ENCODE measurements at regions not wholly inside any gene's neighbourhood (a gene's known extent, or its start where the extent isn't known, plus 50 kb on each side); places are given as distances from the start of the nearest gene placed in this dataset.
A peak's percentile ranks its signal among the peaks of the same experiment; 100 is the strongest.

GRCh38 chr20:3311623-3312022, 72.6 kb upstream of the SLC4A11 start:
- H3K27me3 ChIP-seq (ENCODE audit: low read depth), result no peaks in the 10 kb centered on the region
- H3K4me3 ChIP-seq, result no peak overlapping the region
- TF ChIP-seq, protein P1, sequence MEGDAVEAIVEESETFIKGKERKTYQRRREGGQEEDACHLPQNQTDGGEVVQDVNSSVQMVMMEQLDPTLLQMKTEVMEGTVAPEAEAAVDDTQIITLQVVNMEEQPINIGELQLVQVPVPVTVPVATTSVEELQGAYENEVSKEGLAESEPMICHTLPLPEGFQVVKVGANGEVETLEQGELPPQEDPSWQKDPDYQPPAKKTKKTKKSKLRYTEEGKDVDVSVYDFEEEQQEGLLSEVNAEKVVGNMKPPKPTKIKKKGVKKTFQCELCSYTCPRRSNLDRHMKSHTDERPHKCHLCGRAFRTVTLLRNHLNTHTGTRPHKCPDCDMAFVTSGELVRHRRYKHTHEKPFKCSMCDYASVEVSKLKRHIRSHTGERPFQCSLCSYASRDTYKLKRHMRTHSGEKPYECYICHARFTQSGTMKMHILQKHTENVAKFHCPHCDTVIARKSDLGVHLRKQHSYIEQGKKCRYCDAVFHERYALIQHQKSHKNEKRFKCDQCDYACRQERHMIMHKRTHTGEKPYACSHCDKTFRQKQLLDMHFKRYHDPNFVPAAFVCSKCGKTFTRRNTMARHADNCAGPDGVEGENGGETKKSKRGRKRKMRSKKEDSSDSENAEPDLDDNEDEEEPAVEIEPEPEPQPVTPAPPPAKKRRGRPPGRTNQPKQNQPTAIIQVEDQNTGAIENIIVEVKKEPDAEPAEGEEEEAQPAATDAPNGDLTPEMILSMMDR (IDR thresholded peaks at IDR 0.05; ENCODE audit: borderline replicate concordance), result no peak
- H3K27ac ChIP-seq (replicated peaks), result peak overlapping the region; percentile 71
- DNase-seq, result peak; percentile 20
- no peaks in the 10 kb centered on the region for H3K9me3 ChIP-seq (replicated peaks)
- intact Hi-C loops (cut with micrococcal nuclease), result no loop called here
- peaks cover 62% of the 10 kb centered on the region for H3K4me1 ChIP-seq
- peaks cover 57% of the 10 kb centered on the region for H3K36me3 ChIP-seq

DNA sequence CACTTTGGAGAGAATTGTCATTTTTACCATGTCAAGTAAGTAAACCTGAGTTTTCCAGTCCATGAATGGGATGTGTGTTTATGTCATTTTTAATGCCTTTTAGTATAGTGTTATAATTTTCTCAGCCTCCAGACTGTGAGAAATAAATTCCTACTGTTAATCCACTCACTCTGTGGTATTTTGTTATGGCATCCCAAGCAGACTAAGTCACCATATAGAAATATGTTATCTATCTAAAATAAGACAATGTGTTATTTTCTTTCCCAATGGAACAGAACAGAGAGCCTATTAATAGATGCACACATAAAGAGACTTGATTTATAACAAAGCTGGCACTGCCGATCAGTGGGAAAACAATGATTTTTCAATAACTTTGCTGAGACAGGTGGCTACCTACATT, 70.2 kb upstream of the SLC4A11 start:
- intact Hi-C loops (cut with micrococcal nuclease), result no loop called here
- Histone ChIP-seq H3K27me3 (ENCODE audit: low read depth) (no peaks in the 10 kb centered on the region), H3K27ac (replicated peaks) (no peak overlapping the region), H3K36me3 (peaks cover 73% of the 10 kb centered on the region), H3K9me3 (replicated peaks) (no peaks in the 10 kb centered on the region), H3K4me3 (no peak overlapping the region), H3K4me1 (peaks cover 40% of the 10 kb centered on the region)
- DNase-seq, result no peak
- TF ChIP-seq, protein P1 (IDR thresholded peaks at IDR 0.05; ENCODE audit: borderline replicate concordance), result no peak

GRCh38 chr20:3307725-3308124, 68.7 kb upstream of the SLC4A11 start:
- intact Hi-C loops (cut with micrococcal nuclease), result no loop called here
- Histone ChIP-seq H3K4me1 (peaks cover 25% of the 10 kb centered on the region), H3K9me3 (replicated peaks) (no peaks in the 10 kb centered on the region), H3K4me3 (no peak overlapping the region), H3K27me3 (ENCODE audit: low read depth) (no peaks in the 10 kb centered on the region), H3K27ac (replicated peaks) (no peak overlapping the region), H3K36me3 (peaks cover 79% of the 10 kb centered on the region)
- no peak for DNase-seq
- TF ChIP-seq, protein P1 (IDR thresholded peaks at IDR 0.05; ENCODE audit: borderline replicate concordance), result no peak

DNA sequence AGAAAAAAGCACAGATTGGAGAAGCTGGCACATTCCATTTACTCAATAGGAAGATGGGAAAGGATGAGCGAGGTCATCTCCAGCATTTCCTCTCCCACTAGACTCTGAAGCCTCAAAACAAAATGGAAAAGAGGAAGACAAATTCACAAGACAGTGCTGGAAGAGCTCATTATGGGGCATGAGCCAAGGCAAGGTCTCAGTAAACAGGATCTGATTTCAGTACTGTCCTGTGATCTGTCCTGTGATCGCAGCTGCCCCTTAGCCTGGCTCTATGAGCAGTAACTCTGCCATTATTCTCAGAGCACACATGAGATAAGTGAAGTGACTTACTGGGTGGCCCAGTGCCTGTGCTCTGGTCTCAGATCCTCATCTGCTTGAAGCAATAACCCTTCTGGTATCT, 68.1 kb upstream of the SLC4A11 start:
- no peak overlapping the region for H3K4me3 ChIP-seq
- peaks cover 18% of the 10 kb centered on the region for H3K4me1 ChIP-seq
- no peak for DNase-seq
- TF ChIP-seq, protein P1 (IDR thresholded peaks at IDR 0.05; ENCODE audit: borderline replicate concordance), result no peak
- H3K27me3 ChIP-seq (ENCODE audit: low read depth), result no peaks in the 10 kb centered on the region
- no peaks in the 10 kb centered on the region for H3K9me3 ChIP-seq (replicated peaks)
- peaks cover 85% of the 10 kb centered on the region for H3K36me3 ChIP-seq
- intact Hi-C loops (cut with micrococcal nuclease), result no loop called here
- H3K27ac ChIP-seq (replicated peaks), result no peak overlapping the region

DNA sequence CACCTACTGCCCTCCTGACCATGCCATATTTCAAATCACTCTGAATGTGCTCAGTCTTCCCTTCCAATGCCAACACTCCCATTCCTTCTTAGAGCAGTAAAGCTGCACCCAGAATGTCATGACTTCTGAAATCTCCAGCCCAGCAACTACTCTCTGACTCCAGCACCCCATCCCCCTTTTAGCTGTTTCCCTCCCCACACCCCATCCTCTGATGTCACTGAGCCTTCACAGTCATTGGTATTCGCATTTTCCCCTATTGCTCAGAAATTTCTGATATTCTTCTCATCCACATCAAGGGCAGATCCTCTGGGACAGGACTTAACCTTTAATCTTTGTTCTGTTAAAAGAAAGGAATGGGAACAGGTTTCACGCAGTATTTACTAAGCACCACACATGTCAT, 67.1 kb upstream of the SLC4A11 start:
- H3K27me3 ChIP-seq (ENCODE audit: low read depth), result no peaks in the 10 kb centered on the region
- intact Hi-C loops (cut with micrococcal nuclease), result no loop called here
- peaks cover 89% of the 10 kb centered on the region for H3K36me3 ChIP-seq
- no peak overlapping the region for H3K4me3 ChIP-seq
- no peak overlapping the region for H3K27ac ChIP-seq (replicated peaks)
- no peak for DNase-seq
- TF ChIP-seq, protein P1 (IDR thresholded peaks at IDR 0.05; ENCODE audit: borderline replicate concordance), result no peak
- peaks cover 9% of the 10 kb centered on the region for H3K4me1 ChIP-seq
- H3K9me3 ChIP-seq (replicated peaks), result no peaks in the 10 kb centered on the region

GRCh38 chr20:3304456-3304855, 65.5 kb upstream of the SLC4A11 start:
- no peak for DNase-seq
- intact Hi-C loops (cut with micrococcal nuclease), result no loop called here
- no peaks in the 10 kb centered on the region for H3K9me3 ChIP-seq (replicated peaks)
- H3K4me3 ChIP-seq, result no peak overlapping the region
- no peaks in the 10 kb centered on the region for H3K27me3 ChIP-seq (ENCODE audit: low read depth)
- H3K36me3 ChIP-seq, result peaks cover 88% of the 10 kb centered on the region
- H3K27ac ChIP-seq (replicated peaks), result no peak overlapping the region
- TF ChIP-seq, protein P1 (IDR thresholded peaks at IDR 0.05; ENCODE audit: borderline replicate concordance), result no peak
- peaks cover 9% of the 10 kb centered on the region for H3K4me1 ChIP-seq
